DMS53 treated with DMSO at 0.1 percent for 48 hours (cell line): ENCODE measurements at regions not wholly inside any gene's neighbourhood (a gene's known extent, or its start where the extent isn't known, plus 50 kb on each side); places are given as distances from the start of the nearest gene placed in this dataset.
A peak's percentile ranks its signal among the peaks of the same experiment; 100 is the strongest.
"Not testable (repeated sequence)": the region's sequence is repeated elsewhere in the genome, so short reads cannot be mapped to it uniquely, and the experiment has no call there.

Source experiments
- DNase-seq: peaks from one replicate; lab custom pipeline; 2025; ENCODE audit not compliant: unreplicated experiment; lab: John Stamatoyannopoulos, UW

DNA sequence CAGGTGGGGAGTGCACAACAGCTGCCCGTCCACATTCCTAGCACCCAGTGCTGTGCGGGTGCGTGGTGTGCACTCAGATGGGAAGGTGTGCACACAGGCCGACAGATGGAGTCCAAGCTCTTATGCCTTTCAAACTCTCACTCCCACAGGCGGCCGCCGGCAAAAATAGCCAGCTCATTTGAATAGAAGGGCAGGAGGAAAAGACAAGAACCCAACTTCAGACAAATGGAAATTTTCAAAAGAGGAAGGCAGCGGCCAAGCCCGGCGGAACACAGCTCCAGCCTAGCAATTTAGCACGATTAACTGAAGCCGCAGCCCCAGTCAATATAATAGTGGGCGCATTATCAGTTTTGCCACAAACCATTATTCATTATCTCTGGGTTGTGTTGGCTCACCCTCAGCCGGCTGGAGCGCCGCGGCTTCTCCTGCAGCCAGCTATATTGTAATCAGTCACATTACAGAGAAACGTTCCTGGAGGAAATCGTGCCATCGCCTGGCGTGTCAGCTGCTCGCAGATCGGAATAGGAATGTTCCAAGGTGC is 103.9 kb upstream of the SEC14L1 start:
- no peak for DNase-seq

DNA sequence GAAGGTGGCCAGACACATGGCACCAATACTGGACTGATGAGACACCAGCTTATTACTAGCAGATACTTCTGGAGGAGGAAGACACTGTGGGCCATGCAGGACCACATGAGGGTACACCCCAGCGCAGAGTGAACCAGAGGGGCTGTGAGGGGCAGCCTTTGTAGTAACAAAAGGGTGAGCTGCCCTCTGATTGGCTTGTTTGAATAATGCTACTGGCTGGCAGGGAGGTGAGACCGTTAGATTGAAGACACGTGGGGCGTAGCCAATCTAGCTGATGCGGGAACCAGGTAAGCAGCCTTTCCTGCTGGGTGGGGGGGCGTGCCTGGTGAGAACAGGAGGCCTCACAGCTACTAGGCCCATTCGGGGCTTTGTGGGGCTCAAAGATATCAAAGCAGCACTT is 102.8 kb upstream of the SEC14L1 start:
- DNase-seq, result no peak

GRCh38 chr17:77038884-77039555 is 101.7 kb upstream of the SEC14L1 start:
- DNase-seq, result no peak

GRCh38 chr17:77042476-77043231 is 98.1 kb upstream of the SEC14L1 start:
- no peak for DNase-seq

GRCh38 chr17:77045441-77046041 is 95.2 kb upstream of the SEC14L1 start:
- DNase-seq, result no peak

DNA sequence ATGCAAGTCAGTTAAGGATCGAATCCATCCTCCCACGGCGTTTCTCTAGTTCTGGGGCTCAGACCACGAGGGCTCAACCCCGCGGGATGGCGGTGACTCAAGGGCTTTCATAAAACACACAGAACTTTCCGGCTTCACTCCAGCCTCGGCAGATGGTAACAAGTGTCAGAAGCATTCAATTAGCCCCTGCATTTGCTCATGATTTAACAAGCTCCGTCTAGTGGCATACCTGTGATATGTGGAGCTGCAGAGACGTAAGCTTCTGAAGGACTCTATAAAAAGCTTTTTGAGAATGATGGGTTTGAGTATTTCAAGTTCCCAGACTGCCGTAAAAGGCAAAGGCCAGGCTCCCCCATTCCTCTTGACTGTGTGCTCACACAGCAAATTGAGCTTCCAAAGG is 91.3 kb upstream of the SEC14L1 start:
- no peak for DNase-seq

- not testable (repeated sequence) for DNase-seq
Measured at GRCh38 chr17:77050901-77051300, 89.9 kb upstream of the SEC14L1 start.

- DNase-seq, result no peak
Measured at GRCh38 chr17:77054936-77055335, 85.8 kb upstream of the SEC14L1 start.

- no peak for DNase-seq
Measured at GRCh38 chr17:77055453-77055852, 85.3 kb upstream of the SEC14L1 start.

GRCh38 chr17:77058016-77058415 is 82.8 kb upstream of the SEC14L1 start:
- no peak for DNase-seq

DNA sequence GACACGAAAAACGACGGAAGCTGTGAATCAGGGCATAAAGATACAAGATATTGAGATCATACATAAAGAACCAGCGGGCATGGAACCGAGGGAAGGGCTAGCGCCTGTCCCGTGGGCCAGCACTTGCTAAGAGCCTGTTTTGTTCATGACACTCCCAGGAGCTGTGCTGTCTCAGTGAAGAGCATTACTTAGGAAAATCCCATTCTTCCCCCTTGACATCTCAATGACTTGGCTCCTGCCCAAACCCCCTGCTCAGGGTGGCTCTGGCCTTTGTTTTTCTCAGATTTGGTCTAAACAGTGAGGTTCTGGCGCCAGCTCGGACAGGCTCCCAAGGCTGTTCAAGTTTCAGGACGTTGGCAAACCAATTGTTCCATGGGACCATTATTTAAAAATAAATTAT is 79.1 kb upstream of the SEC14L1 start:
- no peak for DNase-seq

- no peak for DNase-seq
Measured at GRCh38 chr17:77064598-77064997, 76.2 kb upstream of the SEC14L1 start.

GRCh38 chr17:77066165-77066564 is 74.6 kb upstream of the SEC14L1 start:
- no peak for DNase-seq

DNA sequence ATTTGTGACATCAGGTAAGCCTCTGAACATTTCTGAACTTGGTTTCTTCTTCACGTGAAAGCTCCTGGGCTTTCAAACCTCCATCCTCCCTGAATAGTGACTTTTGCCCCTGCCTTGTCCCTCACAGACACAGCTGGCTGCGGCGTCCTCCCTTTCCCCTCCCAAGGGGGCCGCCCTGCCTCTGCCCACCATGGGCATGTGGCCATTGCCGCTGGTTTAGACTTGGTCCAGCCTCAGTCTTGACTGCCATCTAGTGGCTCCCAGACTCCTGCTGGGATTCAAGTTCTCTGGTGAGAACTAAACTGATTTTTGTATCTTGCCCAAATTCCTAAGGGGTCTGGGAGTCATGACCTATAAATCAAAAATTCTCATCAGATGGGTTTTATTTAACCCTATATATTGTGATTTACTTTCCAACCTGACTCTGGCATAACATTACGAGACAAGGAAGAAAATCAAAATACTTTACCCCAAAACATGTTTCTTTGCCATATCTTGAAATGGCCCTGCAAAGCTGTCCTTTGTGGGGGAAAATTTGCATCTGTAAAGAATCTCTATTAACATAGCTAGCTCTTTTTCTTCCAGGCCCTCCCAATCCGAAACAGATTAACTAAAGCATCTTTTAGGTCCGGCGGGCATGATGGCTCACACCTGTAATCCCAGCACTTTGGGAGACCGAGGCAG is 73.9 kb upstream of the SEC14L1 start:
- DNase-seq, result peak; percentile 12

- no peak for DNase-seq
Measured at GRCh38 chr17:77068915-77069314, 71.9 kb upstream of the SEC14L1 start.

DNA sequence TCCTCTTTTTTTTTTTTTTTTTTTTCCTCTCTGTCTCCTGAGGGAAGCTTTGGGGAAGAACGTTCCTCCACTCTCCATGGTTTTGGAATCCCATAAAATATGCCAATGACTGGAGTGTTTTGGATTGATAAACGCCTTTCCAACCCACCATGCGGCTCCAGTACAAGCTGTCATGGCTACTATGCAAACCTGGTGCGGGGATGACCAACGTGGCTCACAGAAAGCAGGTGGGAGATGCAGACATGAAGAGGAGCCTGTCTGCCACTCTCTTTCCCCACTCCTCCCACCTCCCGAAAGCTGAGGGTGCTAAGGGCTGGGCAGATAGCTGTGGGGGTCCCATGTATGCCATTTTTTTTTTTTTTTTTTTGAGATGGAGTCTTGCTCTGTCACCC is 69.9 kb upstream of the SEC14L1 start:
- no peak for DNase-seq

- no peak for DNase-seq
Measured at GRCh38 chr17:77071925-77072490, 68.8 kb upstream of the SEC14L1 start.

DNA sequence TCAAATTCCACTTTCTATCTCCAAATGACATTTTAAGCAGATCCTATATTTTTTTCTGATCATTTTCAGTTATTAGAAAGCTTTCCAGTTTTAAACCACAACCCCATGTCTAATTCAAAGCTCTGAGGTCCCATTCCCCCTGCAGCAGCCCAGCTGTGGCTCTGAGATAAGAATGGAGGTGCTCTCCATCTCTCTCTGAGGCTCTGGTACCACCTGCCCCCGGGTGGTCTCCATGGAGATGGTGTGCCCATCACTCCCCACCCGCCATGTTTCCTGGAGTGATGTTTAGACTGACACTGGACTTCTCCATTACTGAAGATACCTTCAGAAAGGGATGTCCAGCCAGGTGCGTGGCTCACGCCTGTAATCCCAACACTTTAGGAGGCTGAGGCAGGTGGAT is 68.1 kb upstream of the SEC14L1 start:
- no peak for DNase-seq

DNA sequence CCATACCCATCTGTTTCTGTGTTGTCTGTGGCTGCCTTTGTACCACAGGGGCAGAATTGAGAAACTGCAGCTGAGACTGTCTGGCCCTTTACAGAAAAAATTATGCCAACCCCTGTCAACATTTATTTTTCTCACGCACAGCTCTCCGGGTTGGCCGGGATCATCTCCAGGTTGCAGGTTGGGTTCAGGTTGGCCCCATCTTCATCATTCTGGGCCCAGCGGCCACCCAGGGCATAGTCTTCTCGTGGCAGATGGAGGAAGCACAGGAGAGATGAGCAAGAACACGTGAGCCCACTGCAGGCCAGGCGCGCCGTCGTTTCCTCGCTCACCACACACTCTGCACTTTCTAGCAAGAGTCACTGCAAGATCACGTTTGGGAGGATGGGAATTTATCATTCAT is 66.1 kb upstream of the SEC14L1 start:
- DNase-seq, result no peak

DNA sequence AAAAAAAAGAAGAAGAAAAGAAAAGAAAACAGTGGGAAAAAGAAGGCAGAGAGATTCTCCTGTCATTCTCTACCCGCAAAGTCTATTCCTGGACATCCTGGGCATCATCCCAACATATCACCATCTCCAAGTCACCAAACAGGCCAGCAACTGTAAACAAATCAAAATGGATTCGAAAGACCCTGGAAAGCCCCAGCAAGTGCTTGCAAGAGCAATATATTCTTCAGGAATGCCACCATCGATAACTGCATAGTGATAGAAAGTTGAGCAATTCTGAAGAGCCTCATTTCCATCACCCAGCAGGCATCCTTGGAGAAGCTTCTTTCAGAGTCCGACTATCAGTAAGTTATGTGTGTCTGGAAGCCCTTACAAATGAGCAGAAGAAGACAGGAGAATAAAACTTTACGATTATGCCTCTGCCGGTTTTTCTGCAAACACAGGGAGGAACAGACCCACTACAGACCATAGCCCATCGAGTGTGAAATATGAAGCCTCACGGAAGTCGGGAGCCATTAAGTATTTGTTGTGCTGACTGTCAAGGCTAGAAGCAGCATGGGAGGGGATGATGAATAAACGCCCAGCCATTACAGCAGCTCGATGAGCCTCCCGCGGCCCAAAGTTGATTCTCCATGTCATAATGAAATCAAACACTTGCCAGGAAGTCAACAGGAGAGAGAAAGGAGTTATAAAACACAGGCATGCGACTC is 64.5 kb upstream of the SEC14L1 start:
- DNase-seq, result no peak

DNA sequence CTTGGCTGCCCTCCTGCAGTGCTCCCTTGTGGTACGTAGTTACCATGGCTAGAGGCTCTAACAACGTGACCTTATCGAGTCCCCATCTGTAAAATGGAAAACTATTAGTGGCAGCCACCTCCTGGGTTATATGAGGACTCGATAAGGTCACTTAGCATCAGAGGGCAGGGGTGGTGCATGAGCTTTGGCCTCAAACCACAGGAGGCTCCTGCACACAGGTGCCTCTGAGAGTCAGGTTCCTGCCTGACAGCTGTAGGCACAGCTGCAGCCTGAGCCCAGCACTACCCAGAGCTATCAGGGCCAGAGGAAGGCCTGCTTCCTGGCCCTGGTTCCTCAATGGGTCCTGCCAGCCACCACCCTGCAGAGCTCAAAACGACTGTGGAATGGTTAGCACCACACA is 57.2 kb upstream of the SEC14L1 start:
- DNase-seq, result no peak
